GM18861 (cell line): ENCODE measurements at regions not wholly inside any gene's neighbourhood (a gene's known extent, or its start where the extent isn't known, plus 50 kb on each side); places are given as distances from the start of the nearest gene placed in this dataset.
"Not testable (repeated sequence)": the region's sequence is repeated elsewhere in the genome, so short reads cannot be mapped to it uniquely, and the experiment has no call there.

Experiments
- ATAC-seq: cut with Tn5 transposase; IDR thresholded peaks from one replicate; pipeline ENCODE4 v1.9.1; 2021; ENCODE audit not compliant: unreplicated experiment

DNA sequence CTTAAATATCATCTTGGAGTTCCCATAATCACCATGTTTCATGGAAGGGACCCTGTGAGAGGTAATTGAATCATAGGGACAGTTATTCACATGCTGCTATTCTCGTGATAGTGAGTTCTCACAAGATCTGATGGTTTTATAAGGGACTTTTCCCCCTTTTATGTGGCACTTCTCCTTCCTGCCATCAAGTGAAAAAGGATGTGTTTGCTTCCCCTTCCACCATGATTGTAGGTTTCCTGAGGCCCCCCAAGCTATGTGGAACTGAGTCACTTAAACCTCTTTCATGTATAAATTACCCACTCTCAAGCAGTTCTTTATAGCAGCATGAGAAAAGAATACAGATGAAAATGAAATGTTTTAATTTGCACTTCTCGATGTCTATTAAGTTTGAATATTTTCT is 112.0 kb downstream of the ZNF648 start:
- no peak for ATAC-seq

- no peak for ATAC-seq
Observed at GRCh38 chr1:181948372-181948771, 113.1 kb downstream of the ZNF648 start.

GRCh38 chr1:181947441-181947840 is 114.1 kb downstream of the ZNF648 start:
- ATAC-seq = no peak

DNA sequence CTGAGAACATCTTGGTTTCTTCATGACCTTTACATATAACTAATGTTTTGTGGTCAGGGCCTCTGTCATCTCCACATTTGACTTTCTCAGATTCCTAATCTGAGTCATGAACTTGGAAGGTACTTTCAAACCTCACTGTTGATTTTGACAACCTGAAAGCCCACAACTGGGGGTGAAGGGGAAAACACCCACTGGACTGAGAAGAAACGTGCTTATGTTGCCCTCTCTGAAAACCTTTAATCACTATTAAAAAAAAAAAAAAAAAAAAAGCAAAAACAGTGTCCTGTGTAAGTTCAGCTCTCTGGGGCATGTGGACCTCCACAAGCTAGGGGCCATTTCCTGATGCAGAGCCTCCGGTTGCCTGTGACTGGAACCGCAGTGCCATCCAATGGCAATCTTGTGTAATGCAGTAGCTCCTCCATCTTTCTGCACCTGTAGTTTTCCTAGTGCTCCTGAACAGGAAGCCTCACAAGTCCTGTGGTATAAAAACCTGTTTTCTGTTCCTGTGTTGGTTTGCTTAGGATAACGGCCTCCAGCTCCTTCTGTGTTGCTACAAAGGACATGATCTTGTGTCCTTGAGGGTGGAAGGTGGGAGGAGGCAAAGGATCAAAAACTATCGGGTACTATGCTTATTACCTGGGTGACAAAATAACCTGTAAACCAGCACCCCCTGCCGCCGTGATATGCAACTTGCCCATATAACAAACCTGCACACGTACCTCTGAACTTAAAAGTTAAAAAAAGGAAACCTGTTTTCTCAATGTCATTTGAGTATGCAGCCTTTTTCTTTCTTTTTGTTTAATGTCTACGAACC is 124.5 kb downstream of the ZNF648 start:
- ATAC-seq = peak; percentile 83

- ATAC-seq = no peak
Observed at GRCh38 chr1:181936269-181936668, 125.2 kb downstream of the ZNF648 start.

- ATAC-seq = no peak
Observed at GRCh38 chr1:181931873-181932272, 129.6 kb downstream of the ZNF648 start.

DNA sequence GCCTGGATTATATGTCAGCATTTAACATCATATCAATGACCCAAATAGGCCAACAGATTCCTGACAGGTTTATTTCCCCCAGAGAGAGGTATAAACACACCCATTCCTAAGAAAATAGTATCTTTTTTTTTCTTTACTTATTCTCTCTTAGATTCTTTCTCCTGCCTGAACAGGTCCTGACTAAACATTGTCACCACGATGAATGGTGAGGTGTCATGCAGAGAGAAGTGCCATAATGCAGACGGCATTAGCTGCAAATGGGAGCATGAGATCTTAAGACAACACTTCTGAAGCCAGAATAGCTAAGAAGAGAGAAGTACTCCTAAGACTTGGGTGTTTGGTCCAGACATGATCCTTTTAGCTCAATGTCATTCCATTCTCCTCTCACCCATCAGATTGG is 131.3 kb downstream of the ZNF648 start:
- ATAC-seq = no peak

GRCh38 chr1:181926697-181927096 is 134.8 kb downstream of the ZNF648 start:
- ATAC-seq = no peak

- not testable (repeated sequence) for ATAC-seq
Observed at GRCh38 chr1:181924034-181924433, 137.5 kb downstream of the ZNF648 start.

GRCh38 chr1:181919542-181919941 is 142.0 kb downstream of the ZNF648 start:
- ATAC-seq = no peak

DNA sequence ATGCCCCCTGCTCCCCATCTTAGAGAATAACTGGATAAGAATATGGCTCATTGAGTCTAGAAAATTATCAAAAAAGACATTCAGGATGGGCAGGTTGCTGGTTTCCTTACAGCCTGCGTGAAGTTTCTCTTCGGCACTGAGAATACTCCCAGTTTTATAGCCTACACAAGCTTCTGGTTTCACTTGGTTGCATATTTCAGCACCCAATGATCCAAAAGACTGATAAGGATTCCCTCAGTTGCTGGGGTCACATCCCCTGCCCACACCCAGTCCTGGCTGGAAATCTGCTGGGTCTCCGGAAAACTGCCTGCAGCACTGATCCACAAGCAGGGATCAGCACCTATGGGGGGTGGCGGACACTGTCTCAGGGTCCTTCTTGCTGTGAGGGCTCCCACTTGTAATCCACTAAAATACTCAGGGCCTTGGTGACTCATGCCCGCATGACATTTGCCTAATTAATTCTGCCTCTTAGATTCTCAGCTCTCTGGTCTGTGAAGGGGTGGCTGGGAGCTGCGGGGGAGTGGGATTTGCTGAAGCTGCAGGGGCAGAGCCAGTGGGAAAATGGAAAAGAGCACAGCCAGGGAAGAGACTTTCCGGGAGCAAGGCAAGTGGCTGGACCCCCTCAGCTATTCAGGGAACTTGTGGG is 142.5 kb downstream of the ZNF648 start:
- ATAC-seq = no peak

- no peak for ATAC-seq
Observed at GRCh38 chr1:181911715-181912114, 149.8 kb downstream of the ZNF648 start.

- no peak for ATAC-seq
Observed at GRCh38 chr1:181910905-181911304, 150.6 kb downstream of the ZNF648 start.

- no peak for ATAC-seq
Observed at GRCh38 chr1:181909010-181909409, 152.5 kb downstream of the ZNF648 start.

GRCh38 chr1:181906631-181907030 is 154.9 kb downstream of the ZNF648 start:
- no peak for ATAC-seq

- ATAC-seq = no peak
Observed at GRCh38 chr1:181905944-181906597, 155.4 kb downstream of the ZNF648 start.

DNA sequence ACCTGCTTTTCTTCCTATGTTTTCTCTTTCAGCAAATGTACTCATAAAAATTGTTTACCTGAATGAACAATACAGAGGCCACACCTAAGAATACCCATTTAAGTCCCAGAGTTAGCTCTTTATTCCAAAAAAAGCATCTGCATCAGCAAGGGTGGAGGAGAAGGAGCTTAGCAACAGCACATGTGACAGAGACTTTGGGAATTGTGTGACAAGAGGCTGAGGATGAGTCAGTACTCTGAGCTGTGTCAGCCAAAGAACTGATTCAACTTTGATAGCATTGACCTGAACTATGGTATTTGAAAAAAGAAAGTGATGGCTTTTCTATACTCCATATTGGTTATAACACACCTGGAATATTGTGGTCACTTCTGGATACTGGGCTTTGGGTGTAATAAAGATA is 162.7 kb downstream of the ZNF648 start:
- ATAC-seq = no peak

GRCh38 chr1:181896824-181897223 is 164.7 kb downstream of the ZNF648 start:
- ATAC-seq = no peak

DNA sequence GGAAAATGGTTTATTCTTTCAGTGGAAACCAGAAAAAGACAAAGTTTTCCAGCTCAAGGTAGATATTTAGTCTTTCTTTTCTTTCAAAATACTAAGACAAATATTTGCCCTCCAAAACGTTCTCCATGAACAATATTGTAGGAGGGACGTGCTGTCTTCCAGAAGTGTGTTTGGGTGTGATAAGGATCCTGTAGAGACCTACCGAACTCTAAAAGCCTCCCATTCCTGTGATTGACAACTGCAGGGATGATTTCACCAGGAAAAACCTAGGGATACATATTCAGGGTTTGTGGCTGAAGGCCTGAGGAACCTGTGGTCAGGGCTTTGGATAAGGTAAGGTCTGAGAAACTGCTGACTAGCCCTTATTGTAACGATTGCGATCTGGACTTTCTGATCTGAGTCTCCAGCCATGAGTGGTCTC is 167.1 kb downstream of the ZNF648 start:
- ATAC-seq = no peak

GRCh38 chr1:181893937-181894336 is 167.6 kb downstream of the ZNF648 start:
- no peak for ATAC-seq

DNA sequence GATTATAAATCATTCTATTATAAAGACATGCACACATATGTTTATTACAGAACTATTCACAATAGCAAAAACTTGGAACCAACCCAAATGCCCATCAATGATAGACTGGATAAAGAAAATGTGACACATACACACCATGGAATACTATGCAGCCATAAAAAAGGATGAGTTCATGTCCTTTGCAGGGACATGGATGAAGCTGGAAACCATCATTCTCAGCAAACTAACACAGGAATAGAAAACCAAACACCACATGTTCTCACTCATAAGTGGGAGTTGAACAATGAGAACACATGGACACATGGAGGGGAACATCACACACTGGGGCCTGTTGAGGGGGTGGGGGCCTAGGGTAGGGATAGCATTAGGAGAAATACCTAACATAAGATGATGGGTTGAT is 168.4 kb downstream of the ZNF648 start:
- ATAC-seq = not testable (repeated sequence)

DNA sequence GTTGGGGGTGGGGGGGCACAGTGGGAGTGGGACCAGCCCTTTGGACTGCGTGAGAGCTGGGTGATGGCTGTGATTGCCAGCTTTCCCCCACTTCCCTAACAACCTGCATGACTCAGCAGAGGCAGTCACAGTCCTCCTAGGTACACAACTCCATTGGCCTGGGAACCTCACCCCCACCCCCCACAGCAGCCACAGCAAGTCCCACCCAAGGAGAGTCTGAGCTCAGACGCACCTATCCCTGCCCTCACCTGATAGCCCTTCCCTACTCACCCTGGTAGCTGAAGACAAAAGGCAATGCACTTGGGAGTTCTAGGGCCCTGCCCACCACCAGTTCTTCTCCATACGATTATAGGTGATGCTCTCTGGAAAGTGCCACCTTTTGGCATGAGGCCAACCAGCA is 188.9 kb downstream of the ZNF648 start:
- no peak for ATAC-seq
